Type B pancreatic cell (in vitro differentiated cells): ENCODE measurements at regions not wholly inside any gene's neighbourhood (a gene's known extent, or its start where the extent isn't known, plus 50 kb on each side); places are given as distances from the start of the nearest gene placed in this dataset.

ENCODE experiments used
- DNase-seq: peaks from one replicate; pipeline ENCODE4 v3.0.0; 2021; ENCODE audit warnings: mixed read lengths; ENCODE audit not compliant: unreplicated experiment; ENCODE audit errors: extremely low spot score
- H3K27ac Mint-ChIP-seq: 2 replicates; pipeline ENCODE4 v1.8.0; 2021; ENCODE audit warnings: mild to moderate bottlenecking, mixed read lengths
- H3K27me3 Mint-ChIP-seq: 2 replicates; pipeline ENCODE4 v1.8.0; 2021; ENCODE audit warnings: mixed read lengths
- H3K36me3 Mint-ChIP-seq: 2 replicates; pipeline ENCODE4 v1.8.0; 2021; ENCODE audit warnings: mixed read lengths
- H3K4me1 Mint-ChIP-seq: one replicate; pipeline ENCODE4 v1.8.0; 2021; ENCODE audit warnings: mixed read lengths; ENCODE audit not compliant: unreplicated experiment
- H3K4me3 Mint-ChIP-seq: 2 replicates; pipeline ENCODE4 v1.8.0; 2021; ENCODE audit warnings: mild to moderate bottlenecking, mixed read lengths
- H3K9me3 Mint-ChIP-seq: 2 replicates; pipeline ENCODE4 v1.8.0; 2021; ENCODE audit warnings: mixed read lengths
- TF ChIP-seq, protein P1 (sequence below): fragments of 200-600 bp; sonication (generic); conservative IDR thresholded peaks from 2 replicates; pipeline ENCODE4 v1.5.0; 2021; ENCODE audit warnings: antibody characterized with exemption, mild to moderate bottlenecking

DNA sequence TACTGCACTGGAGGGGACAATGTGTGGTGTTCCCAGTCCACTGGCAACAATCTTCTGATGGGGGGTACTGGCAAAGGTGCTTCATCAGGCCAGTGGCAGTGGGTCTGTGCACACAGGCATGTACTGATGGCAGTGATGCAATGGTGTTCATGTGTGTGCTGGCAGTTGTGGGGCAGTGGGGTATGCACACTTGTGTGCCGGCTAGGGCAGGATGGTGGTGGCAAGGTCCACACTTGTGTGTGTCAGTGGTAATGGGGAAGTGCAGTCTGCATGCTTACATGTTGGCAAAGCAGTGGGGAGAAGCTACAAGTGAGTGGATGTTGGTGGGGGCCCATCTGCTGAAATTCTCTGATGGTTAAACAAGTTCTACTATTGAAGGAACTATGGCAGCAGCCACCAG is 504.6 kb upstream of the ZNF462 start:
- Mint-ChIP-seq H3K27ac (no peak overlapping the region), H3K36me3 (no peaks in the 10 kb centered on the region), H3K4me3 (no peak overlapping the region), H3K4me1 (no peaks in the 10 kb centered on the region), H3K27me3 (no peaks in the 10 kb centered on the region), H3K9me3 (peaks cover 7% of the 10 kb centered on the region)
- TF ChIP-seq, protein P1, sequence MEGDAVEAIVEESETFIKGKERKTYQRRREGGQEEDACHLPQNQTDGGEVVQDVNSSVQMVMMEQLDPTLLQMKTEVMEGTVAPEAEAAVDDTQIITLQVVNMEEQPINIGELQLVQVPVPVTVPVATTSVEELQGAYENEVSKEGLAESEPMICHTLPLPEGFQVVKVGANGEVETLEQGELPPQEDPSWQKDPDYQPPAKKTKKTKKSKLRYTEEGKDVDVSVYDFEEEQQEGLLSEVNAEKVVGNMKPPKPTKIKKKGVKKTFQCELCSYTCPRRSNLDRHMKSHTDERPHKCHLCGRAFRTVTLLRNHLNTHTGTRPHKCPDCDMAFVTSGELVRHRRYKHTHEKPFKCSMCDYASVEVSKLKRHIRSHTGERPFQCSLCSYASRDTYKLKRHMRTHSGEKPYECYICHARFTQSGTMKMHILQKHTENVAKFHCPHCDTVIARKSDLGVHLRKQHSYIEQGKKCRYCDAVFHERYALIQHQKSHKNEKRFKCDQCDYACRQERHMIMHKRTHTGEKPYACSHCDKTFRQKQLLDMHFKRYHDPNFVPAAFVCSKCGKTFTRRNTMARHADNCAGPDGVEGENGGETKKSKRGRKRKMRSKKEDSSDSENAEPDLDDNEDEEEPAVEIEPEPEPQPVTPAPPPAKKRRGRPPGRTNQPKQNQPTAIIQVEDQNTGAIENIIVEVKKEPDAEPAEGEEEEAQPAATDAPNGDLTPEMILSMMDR, result no peak
- no peak for DNase-seq

DNA sequence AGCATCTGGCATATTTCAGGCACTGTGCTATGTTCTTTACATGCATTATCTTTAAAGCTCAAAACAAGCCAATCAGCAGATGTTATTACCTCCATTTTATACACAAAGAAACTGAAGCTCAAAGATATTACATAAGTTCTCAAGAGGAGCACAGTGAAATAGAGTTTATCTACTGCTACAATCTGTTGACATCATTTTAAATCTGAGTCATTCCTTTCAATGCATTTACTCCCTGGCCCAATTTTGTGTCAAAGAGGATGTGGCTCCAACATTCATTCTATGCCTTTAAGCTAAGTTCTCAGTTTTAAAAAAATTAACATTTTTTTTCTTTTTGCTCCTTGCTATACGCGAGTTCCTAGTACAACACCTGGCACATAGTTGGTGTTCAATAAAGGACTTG is 486.3 kb upstream of the ZNF462 start:
- TF ChIP-seq, protein P1, result no peak

DNA sequence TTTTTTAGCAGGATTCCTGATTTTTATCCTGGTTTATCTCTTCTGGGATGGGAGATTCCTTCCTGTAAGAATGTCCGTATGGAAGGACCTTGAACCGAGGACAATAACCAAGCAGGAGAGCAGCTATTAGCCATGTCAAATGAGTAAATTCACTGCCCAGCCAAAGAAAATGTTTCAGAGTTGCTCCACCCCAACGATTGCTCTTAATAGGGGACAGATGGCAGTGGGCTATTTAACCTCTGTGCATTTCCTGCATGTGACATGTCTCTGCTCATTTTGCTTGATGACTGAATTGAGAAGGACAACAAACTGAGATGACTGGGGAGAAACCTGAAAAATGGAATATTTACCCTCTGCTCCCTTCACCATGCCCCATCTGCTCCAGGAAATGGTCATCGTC is 479.9 kb upstream of the ZNF462 start:
- TF ChIP-seq, protein P1, result no peak
- H3K27ac Mint-ChIP-seq, result no peak overlapping the region
- no peak overlapping the region for H3K4me3 Mint-ChIP-seq
- H3K4me1 Mint-ChIP-seq, result peaks cover 3% of the 10 kb centered on the region
- DNase-seq, result no peak
- H3K27me3 Mint-ChIP-seq, result no peaks in the 10 kb centered on the region
- no peaks in the 10 kb centered on the region for H3K36me3 Mint-ChIP-seq
- peaks cover 11% of the 10 kb centered on the region for H3K9me3 Mint-ChIP-seq

More for the DNA sequence above, 486.3 kb upstream of the ZNF462 start:
- Mint-ChIP-seq H3K27me3 (no peaks in the 10 kb centered on the region), H3K4me3 (no peak overlapping the region), H3K4me1 (no peaks in the 10 kb centered on the region), H3K36me3 (no peaks in the 10 kb centered on the region), H3K27ac (no peak overlapping the region), H3K9me3 (peaks cover 7% of the 10 kb centered on the region)
- DNase-seq, result no peak

DNA sequence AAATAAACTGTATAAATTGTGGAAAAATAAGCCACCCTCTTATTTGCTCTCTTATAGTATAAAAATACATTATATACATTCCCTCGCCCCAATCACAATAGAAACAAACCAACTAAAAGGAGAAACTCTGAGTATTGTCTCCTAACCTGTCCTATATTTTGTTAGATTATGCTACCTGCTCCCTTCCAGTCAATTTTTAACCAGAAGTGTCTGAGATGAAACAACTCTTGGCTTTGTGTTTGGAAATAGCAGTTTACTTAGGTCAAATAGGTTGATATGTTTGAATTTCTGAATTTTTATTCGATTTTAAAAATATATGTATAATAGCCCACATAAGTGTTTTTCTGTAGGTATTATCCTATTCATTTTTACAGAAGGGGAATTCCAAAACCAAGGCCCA is 475.0 kb upstream of the ZNF462 start:
- peaks cover 10% of the 10 kb centered on the region for H3K9me3 Mint-ChIP-seq
- H3K4me1 Mint-ChIP-seq, result peaks cover 3% of the 10 kb centered on the region
- no peaks in the 10 kb centered on the region for H3K27me3 Mint-ChIP-seq
- H3K27ac Mint-ChIP-seq, result no peak overlapping the region
- DNase-seq, result no peak
- TF ChIP-seq, protein P1, result no peak
- H3K4me3 Mint-ChIP-seq, result no peak overlapping the region
- no peaks in the 10 kb centered on the region for H3K36me3 Mint-ChIP-seq

DNA sequence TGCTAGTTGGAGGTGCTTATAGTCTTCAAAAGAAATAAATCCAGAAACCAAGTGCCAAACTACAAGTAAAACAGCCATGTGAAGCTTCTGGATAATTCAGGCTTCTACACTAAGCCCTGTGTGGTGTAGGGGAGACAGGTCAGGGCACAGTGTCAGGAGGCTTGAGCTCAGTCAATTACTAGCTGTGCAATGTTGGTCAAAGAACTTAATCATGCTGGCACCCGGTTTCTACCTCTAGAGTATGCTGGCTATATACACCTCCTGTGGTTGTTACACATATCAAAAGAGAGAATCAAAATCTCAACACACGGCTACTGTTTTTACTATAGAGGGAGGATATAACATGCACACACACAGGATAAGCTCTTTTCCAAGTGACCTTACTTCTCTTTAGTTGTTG is 469.7 kb upstream of the ZNF462 start:
- Mint-ChIP-seq H3K9me3 (no peaks in the 10 kb centered on the region), H3K4me3 (no peak overlapping the region), H3K27me3 (no peaks in the 10 kb centered on the region), H3K36me3 (no peaks in the 10 kb centered on the region), H3K27ac (no peak overlapping the region), H3K4me1 (no peaks in the 10 kb centered on the region)
- TF ChIP-seq, protein P1, result no peak
- DNase-seq, result no peak

DNA sequence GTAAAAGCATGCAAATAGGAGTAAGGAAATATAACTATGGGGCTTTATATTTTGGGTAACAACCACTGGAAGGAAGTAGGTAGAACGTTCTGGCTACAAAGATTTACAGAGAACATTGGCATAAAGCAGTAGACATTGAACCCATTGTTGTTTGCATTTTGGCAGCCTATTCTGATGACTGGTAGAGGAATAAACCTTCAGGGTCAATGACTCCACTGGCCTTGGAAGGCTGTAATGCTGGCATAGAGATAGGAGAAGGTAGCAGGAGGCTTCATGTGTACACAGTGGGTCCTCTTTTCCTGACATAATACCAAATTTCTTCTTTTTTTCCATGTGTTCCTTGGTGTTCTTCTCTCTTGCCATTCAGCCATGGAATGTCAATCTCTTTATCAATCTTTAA is 462.8 kb upstream of the ZNF462 start:
- Mint-ChIP-seq H3K27me3 (no peaks in the 10 kb centered on the region), H3K4me3 (no peak overlapping the region), H3K9me3 (peaks cover 7% of the 10 kb centered on the region), H3K4me1 (no peaks in the 10 kb centered on the region), H3K27ac (no peak overlapping the region), H3K36me3 (no peaks in the 10 kb centered on the region)
- no peak for DNase-seq
- TF ChIP-seq, protein P1, result no peak
